Smooth muscle cell (in vitro differentiated cells): ENCODE measurements at regions not wholly inside any gene's neighbourhood (a gene's known extent, or its start where the extent isn't known, plus 50 kb on each side); places are given as distances from the start of the nearest gene placed in this dataset.
"Not testable (repeated sequence)": the region's sequence is repeated elsewhere in the genome, so short reads cannot be mapped to it uniquely, and the experiment has no call there.

ENCODE experiments used
- DNase-seq: peaks from one replicate; lab custom pipeline; 2025; ENCODE audit not compliant: unreplicated experiment; lab: John Stamatoyannopoulos, UW
- H2AFZ ChIP-seq: fragments of 200-600 bp; sonication (generic); 2 replicates; pipeline ENCODE4 v1.6.0; 2016; ENCODE audit warnings: antibody characterized with exemption, low read depth, mild to moderate bottlenecking
- H3F3A ChIP-seq: fragments of 200-600 bp; sonication (generic); 2 replicates; pipeline ENCODE4 v1.6.0; 2017; ENCODE audit warnings: antibody characterized with exemption, low read depth
- H3K27ac ChIP-seq: fragments of 200-600 bp; sonication (generic); 2 replicates; pipeline ENCODE4 v1.5.1; 2016; ENCODE audit warnings: low read depth, mild to moderate bottlenecking
- H3K27me3 ChIP-seq: fragments of 200-600 bp; sonication (generic); 2 replicates; pipeline ENCODE4 v1.6.1; 2016; ENCODE audit warnings: low read depth, mild to moderate bottlenecking
- H3K36me3 ChIP-seq: fragments of 200-600 bp; sonication (generic); 2 replicates; pipeline ENCODE4 v1.5.1; 2016; ENCODE audit warnings: low read depth
- H3K4me1 ChIP-seq: fragments of 200-600 bp; sonication (generic); 2 replicates; pipeline ENCODE4 v1.5.1; 2016; ENCODE audit warnings: low read depth
- H3K4me2 ChIP-seq: fragments of 200-600 bp; sonication (generic); 2 replicates; pipeline ENCODE4 v1.6.0; 2016; ENCODE audit warnings: mild to moderate bottlenecking
- H3K4me3 ChIP-seq: fragments of 200-600 bp; sonication (generic); 2 replicates; pipeline ENCODE4 v1.5.1; 2016; ENCODE audit warnings: mild to moderate bottlenecking
- H3K79me2 ChIP-seq: fragments of 200-600 bp; sonication (generic); 2 replicates; pipeline ENCODE4 v1.6.0; 2016; ENCODE audit warnings: low read depth, mild to moderate bottlenecking
- H3K9ac ChIP-seq: fragments of 200-600 bp; sonication (generic); 2 replicates; pipeline ENCODE4 v1.6.0; 2016; ENCODE audit warnings: low read depth
- H3K9me3 ChIP-seq: fragments of 200-600 bp; sonication (generic); replicated peaks from 2 replicates; pipeline ENCODE4 v1.5.1; 2016; ENCODE audit warnings: low read depth
- H4K20me1 ChIP-seq: fragments of 200-600 bp; sonication (generic); 2 replicates; pipeline ENCODE4 v1.6.0; 2016; ENCODE audit warnings: low read depth
- CTCF ChIP-seq: fragments of 200-600 bp; sonication (generic); IDR thresholded peaks from 2 replicates; pipeline ENCODE4 v1.5.1; 2017; ENCODE audit warnings: borderline replicate concordance, mild to moderate bottlenecking, antibody characterized with exemption; ENCODE audit not compliant: insufficient read depth, poor library complexity, severe bottlenecking
- WGBS: methylation state at CpG from one replicate; pipeline ENCODE4 v1.1.7; 2016; ENCODE audit warnings: low lambda C conversion rate; 5-methylcytosine and 5-hydroxymethylcytosine counted together

GRCh38 chr2:220764171-220764570 lies 807.9 kb downstream of the EPHA4 start:
- no peak overlapping the region for H2AFZ ChIP-seq
- no peaks in the 10 kb centered on the region for H3K36me3 ChIP-seq
- 73% methylated on average over 5 of the region's 5 CpGs for WGBS
- H3K9ac ChIP-seq = no peak overlapping the region
- H3F3A ChIP-seq = no peaks in the 10 kb centered on the region
- no peaks in the 10 kb centered on the region for H3K4me1 ChIP-seq
- H4K20me1 ChIP-seq = no peaks in the 10 kb centered on the region
- TF ChIP-seq CTCF = no peak
- DNase-seq = no peak
- H3K4me2 ChIP-seq = no peak overlapping the region
- H3K9me3 ChIP-seq = no peaks in the 10 kb centered on the region
- no peak overlapping the region for H3K4me3 ChIP-seq
- peaks cover 5% of the 10 kb centered on the region for H3K27me3 ChIP-seq
- no peak overlapping the region for H3K27ac ChIP-seq
- no peaks in the 10 kb centered on the region for H3K79me2 ChIP-seq

GRCh38 chr2:220767591-220768255 lies 804.4 kb downstream of the EPHA4 start:
- Histone ChIP-seq H3K4me3 (no peak overlapping the region), H3K9me3 (no peaks in the 10 kb centered on the region), H3K79me2 (no peaks in the 10 kb centered on the region), H3K4me1 (no peaks in the 10 kb centered on the region), H2AFZ (no peak overlapping the region), H3K36me3 (no peaks in the 10 kb centered on the region), H3K27me3 (peaks cover 24% of the 10 kb centered on the region), H3K4me2 (no peak overlapping the region), H4K20me1 (no peaks in the 10 kb centered on the region), H3F3A (no peaks in the 10 kb centered on the region), H3K9ac (no peak overlapping the region), H3K27ac (no peak overlapping the region)
- DNase-seq = no peak
- TF ChIP-seq CTCF = no peak
- WGBS = 89% methylated on average over 3 of the region's 3 CpGs

- Histone ChIP-seq H3K27me3 (peaks cover 18% of the 10 kb centered on the region), H4K20me1 (no peaks in the 10 kb centered on the region), H3K4me3 (no peak overlapping the region), H3K79me2 (no peaks in the 10 kb centered on the region), H3K4me2 (no peak overlapping the region), H3F3A (no peaks in the 10 kb centered on the region), H3K9ac (no peak overlapping the region), H3K9me3 (no peaks in the 10 kb centered on the region), H2AFZ (no peak overlapping the region), H3K27ac (no peak overlapping the region), H3K4me1 (no peaks in the 10 kb centered on the region), H3K36me3 (no peaks in the 10 kb centered on the region)
- 69% methylated on average over 2 of the region's 2 CpGs for WGBS
- DNase-seq = no peak
- no peak for TF ChIP-seq CTCF
Measured at GRCh38 chr2:220775856-220776488, 796.1 kb downstream of the EPHA4 start.

- not testable (repeated sequence) for DNase-seq, H3K27ac ChIP-seq, H3K27me3 ChIP-seq, H3K36me3 ChIP-seq, H3K4me3 ChIP-seq, H3K4me1 ChIP-seq, H2AFZ ChIP-seq, H4K20me1 ChIP-seq, H3K4me2 ChIP-seq, H3K79me2 ChIP-seq, H3K9ac ChIP-seq, H3K9me3 ChIP-seq, H3F3A ChIP-seq
Measured at GRCh38 chr2:220779076-220779475, 793.0 kb downstream of the EPHA4 start.
